Glutamatergic neuron (in vitro differentiated cells): ENCODE measurements at regions not wholly inside any gene's neighbourhood (a gene's known extent, or its start where the extent isn't known, plus 50 kb on each side); places are given as distances from the start of the nearest gene placed in this dataset.

ENCODE experiments used
- DNase-seq: peaks from one replicate; pipeline ENCODE4 v3.0.0; 2022
- H3K27ac Mint-ChIP-seq: one replicate; pipeline ENCODE4 v1.8.0; 2020; ENCODE audit warnings: mild to moderate bottlenecking, mixed read lengths, inconsistent platforms; ENCODE audit not compliant: unreplicated experiment
- H3K27me3 Mint-ChIP-seq: one replicate; pipeline ENCODE4 v1.8.0; 2020; ENCODE audit warnings: mild to moderate bottlenecking, moderate library complexity, mixed read lengths, inconsistent platforms; ENCODE audit not compliant: unreplicated experiment
- H3K36me3 Mint-ChIP-seq: one replicate; pipeline ENCODE4 v1.8.0; 2020; ENCODE audit warnings: mild to moderate bottlenecking, mixed read lengths, inconsistent platforms; ENCODE audit not compliant: unreplicated experiment
- H3K4me1 Mint-ChIP-seq: one replicate; pipeline ENCODE4 v1.8.0; 2020; ENCODE audit warnings: mild to moderate bottlenecking, low read depth, mixed read lengths, inconsistent platforms; ENCODE audit not compliant: unreplicated experiment
- H3K4me3 Mint-ChIP-seq: one replicate; pipeline ENCODE4 v1.8.0; 2020; ENCODE audit warnings: mild to moderate bottlenecking, mixed read lengths, inconsistent platforms; ENCODE audit not compliant: unreplicated experiment
- H3K9me3 Mint-ChIP-seq: one replicate; pipeline ENCODE4 v1.8.0; 2020; ENCODE audit warnings: mild to moderate bottlenecking, moderate library complexity, mixed read lengths, inconsistent platforms; ENCODE audit not compliant: unreplicated experiment
- CTCF ChIP-seq: fragments of 200-600 bp; sonication (generic); IDR thresholded peaks from one replicate; pipeline ENCODE4 v1.5.0; 2021; ENCODE audit not compliant: partially characterized antibody, unreplicated experiment

GRCh38 chr1:177479600-177479999, 308.8 kb downstream of the BRINP2 start:
- no peak overlapping the region for H3K4me3 Mint-ChIP-seq
- no peaks in the 10 kb centered on the region for H3K9me3 Mint-ChIP-seq
- no peaks in the 10 kb centered on the region for H3K36me3 Mint-ChIP-seq
- no peak overlapping the region for H3K27ac Mint-ChIP-seq
- no peaks in the 10 kb centered on the region for H3K4me1 Mint-ChIP-seq
- TF ChIP-seq CTCF = no peak
- H3K27me3 Mint-ChIP-seq = no peaks in the 10 kb centered on the region
- no peak for DNase-seq

GRCh38 chr1:177476676-177477075, 305.9 kb downstream of the BRINP2 start:
- no peak for TF ChIP-seq CTCF
- Mint-ChIP-seq H3K4me1 (no peaks in the 10 kb centered on the region), H3K27me3 (no peaks in the 10 kb centered on the region), H3K4me3 (no peak overlapping the region), H3K27ac (no peak overlapping the region), H3K36me3 (no peaks in the 10 kb centered on the region), H3K9me3 (peaks cover 1% of the 10 kb centered on the region)
- no peak for DNase-seq

GRCh38 chr1:177472567-177472966, 301.8 kb downstream of the BRINP2 start:
- Mint-ChIP-seq H3K27ac (no peak overlapping the region), H3K36me3 (no peaks in the 10 kb centered on the region), H3K27me3 (no peaks in the 10 kb centered on the region), H3K9me3 (peaks cover 1% of the 10 kb centered on the region), H3K4me3 (no peak overlapping the region), H3K4me1 (no peaks in the 10 kb centered on the region)
- no peak for TF ChIP-seq CTCF
- no peak for DNase-seq

DNA sequence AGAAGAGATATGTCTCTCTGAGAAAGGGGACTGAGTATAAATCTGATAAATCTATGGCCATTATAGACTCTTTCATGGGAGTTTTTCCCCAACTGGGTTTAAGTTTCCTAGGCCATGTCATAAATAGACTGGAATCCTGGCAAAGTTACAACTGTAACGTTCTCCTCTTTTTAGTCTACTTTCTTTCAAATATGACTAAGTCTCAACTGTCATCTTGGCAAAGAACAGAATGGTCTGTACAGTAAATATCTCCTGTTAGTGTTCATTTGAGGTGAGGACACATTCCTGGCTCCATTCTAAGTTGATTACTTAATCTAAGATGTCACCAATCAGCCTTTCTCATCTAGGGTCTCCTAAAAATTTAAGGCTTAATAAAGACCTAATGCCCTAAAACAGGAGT, 300.5 kb downstream of the BRINP2 start:
- Mint-ChIP-seq H3K4me1 (no peaks in the 10 kb centered on the region), H3K9me3 (peaks cover 1% of the 10 kb centered on the region), H3K4me3 (no peak overlapping the region), H3K27ac (no peak overlapping the region), H3K27me3 (no peaks in the 10 kb centered on the region), H3K36me3 (no peaks in the 10 kb centered on the region)
- TF ChIP-seq CTCF = no peak
- no peak for DNase-seq

DNA sequence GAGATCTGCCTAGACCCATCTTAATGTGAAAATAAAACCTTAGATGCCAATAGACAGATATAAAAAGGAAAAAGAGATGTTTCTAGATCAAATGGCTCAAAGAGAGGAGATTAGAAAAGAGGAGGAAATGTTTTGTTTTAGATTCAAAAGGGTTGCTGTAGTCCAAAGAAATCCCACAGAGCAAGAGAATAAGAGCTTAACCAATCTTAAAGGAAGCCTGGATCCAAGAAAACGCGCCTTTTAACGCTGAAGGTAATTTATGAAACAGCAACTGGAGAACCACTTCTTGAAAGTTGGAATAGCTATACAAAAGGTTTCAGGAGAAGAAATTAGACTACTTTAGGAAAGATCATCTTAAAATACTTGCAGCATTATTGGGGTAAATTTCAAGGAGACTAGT, 298.8 kb downstream of the BRINP2 start:
- TF ChIP-seq CTCF = no peak
- H3K4me1 Mint-ChIP-seq = no peaks in the 10 kb centered on the region
- no peak overlapping the region for H3K27ac Mint-ChIP-seq
- H3K36me3 Mint-ChIP-seq = no peaks in the 10 kb centered on the region
- H3K27me3 Mint-ChIP-seq = no peaks in the 10 kb centered on the region
- no peak for DNase-seq
- no peak overlapping the region for H3K4me3 Mint-ChIP-seq
- H3K9me3 Mint-ChIP-seq = peaks cover 1% of the 10 kb centered on the region
